Renal cortex interstitium (tissue), 11 donors: ENCODE measurements at regions not wholly inside any gene's neighbourhood (a gene's known extent, or its start where the extent isn't known, plus 50 kb on each side); places are given as distances from the start of the nearest gene placed in this dataset.
"Not testable (repeated sequence)": the region's sequence is repeated elsewhere in the genome, so short reads cannot be mapped to it uniquely, and the experiment has no call there.

ENCODE experiments used
- DNase-seq, 11 donors: peaks; one replicate each; pipeline ENCODE4 v3.0.0-alpha.2; 2013; ENCODE audit warnings: low read depth in 9 of 11, low spot score in 4 of 11; ENCODE audit errors: extremely low read depth in 1 of 11

DNA sequence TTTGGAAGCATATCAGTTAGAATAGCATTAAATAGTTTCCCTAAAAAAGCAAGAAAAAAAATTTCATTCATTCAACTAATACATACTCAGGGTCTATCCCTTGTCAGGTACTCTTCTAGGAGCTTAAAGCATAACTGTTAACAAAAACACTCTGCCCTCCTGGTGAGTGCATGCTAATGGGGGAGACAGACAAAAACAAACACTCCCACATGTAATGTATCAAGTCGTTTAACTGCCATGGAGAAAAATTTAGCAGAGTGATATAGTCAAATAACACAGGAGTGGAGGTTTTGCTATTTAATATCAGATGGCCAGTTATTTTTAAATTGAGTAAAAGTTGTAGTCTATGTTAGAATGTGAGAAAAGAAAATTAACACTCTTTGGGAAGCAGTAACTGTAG lies 254.5 kb upstream of the RARB start:
- DNase-seq: peak in 8 of 11 donors; percentile 24 to 60 (median 45)

DNA sequence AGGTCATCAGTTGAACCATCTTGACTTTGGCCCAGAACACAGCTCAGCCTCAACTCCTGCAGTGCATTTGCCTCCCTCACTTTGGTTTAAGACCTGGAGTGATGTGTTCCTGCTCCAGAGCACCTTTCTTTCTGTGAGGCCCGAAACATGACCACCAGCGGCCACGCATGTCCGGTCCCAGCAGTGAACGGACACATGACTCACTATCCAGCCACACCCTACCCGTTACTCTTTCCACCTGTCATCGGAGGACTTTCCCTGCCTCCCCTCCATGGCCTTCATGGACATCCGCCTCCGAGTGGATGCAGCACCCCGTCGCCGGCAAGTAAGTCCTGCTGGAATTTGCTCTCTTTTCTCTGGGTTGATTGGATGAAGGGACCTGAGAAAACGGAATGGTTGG lies 253.8 kb upstream of the RARB start:
- no peak for DNase-seq

DNA sequence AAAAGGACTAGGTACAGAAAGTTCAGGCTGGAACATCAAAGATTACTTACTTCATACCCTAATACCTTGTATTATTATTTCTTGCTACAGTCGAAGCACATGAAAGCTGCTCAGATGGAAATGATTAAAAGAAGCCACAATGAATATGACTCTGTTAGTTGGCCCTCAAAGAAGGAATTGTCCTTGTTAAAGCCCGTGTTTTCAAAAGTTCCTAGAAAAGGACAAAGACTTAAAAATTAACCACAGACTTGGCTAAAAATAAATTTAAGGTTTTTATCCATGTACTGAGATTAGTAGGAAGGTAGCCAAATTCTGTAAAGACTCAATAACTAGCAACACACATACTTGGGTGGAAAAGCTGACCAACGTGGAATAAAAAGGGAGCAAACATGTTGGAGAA lies 251.0 kb upstream of the RARB start:
- DNase-seq: no peak

DNA sequence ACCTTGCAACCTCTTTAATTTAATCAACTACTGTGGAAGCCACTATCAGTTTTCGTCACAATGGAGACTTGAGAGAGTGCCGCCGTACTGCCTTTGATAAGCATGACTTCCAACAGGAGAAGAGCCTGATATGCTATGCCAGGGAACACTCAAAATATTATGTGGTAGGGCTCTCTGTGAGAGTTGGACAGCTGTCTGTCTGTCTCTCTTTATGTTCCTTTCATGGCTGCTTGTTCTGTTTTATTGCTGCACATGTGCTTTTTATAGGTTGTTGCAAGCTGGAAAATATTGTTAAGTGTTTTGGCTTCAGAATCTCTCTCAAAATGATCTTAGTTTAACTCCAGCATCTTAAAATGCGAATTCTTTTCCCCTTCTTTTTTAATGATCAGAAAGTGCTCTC lies 249.4 kb upstream of the RARB start:
- DNase-seq: no peak

DNA sequence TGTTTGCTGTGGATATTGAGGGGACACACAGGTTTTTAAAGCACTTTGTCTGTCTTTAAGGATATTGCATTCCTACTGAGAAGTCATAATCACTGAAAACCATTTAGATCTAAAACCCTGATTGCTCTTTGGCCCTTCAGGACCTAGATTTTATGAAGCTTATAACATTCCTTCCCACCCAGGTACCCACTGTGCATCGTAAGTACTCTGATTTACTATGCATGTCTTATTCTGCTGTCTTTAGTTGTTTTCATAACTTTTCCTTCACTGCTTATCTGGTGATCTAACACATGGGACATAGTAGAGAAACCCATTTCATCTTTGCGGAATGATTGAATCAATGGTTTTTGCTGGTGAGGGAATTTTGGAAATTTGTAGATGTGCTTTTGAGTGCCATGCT lies 247.0 kb upstream of the RARB start:
- no peak for DNase-seq

DNA sequence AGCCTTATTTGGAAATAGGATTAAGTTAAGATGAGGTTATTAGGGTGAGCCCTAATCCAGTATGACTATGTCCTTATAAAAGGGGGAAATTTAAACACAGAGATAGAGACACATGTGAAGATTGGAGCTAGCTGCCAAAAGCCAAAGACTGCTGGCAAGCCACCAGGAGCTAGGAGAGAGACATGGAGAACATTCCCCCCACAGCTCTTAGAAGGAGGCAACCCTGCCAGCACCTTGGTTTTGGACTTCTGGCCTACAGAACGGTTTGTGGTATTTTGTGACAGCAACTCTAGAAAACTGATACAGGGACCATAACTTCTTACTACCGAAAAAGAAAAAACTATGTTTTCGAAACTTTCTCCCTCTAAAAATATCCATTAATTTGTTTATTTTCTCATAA lies 245.3 kb upstream of the RARB start:
- no peak for DNase-seq

DNA sequence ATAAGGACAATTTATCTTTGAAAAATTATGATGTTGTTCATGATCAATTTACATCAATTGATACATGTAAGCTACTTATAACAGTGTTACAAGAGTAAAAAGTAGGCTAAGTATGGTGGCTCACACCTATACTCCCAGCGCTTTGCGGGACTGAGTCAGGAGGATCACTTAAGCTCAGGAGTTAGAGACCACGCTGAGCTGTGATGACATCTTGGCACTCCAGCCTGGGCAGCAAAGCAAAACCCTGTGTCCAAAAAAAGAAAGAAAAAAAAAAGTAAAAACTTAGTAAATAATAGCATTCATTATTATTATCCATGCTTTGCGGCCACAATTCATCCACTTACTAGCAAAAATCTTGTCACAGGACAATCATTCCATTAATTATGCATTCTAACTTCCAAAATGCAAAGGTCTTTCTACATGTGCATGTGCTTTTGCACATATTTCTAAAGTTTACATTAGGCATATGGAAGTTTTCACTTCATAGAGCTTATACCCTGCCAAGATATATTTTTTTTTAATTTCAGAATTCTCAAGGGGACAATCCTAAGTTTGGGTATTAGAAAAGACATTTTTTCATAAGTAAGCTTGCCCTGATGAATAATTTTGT lies 243.3 kb upstream of the RARB start:
- DNase-seq: no peak

DNA sequence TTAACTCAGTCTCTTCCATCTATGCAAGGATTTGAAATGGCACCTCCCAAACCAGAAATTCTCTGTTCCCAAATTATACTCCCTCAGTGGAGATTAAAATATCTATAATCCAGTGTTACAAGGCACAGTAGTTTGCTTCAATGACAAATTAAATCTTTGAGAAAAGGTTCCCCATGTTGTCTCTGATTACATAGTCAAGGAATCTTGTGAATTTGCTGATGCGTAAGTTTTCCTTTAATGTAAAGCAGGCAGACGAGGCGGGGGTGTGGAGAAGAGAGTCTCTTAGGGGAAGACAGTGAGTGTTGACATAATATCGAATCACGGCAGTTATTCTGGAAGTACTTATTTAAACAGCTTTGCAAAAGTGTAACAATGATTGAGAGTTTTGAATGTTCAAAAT lies 236.4 kb upstream of the RARB start:
- DNase-seq: peak in 1 of 11 donors; percentile 11

DNA sequence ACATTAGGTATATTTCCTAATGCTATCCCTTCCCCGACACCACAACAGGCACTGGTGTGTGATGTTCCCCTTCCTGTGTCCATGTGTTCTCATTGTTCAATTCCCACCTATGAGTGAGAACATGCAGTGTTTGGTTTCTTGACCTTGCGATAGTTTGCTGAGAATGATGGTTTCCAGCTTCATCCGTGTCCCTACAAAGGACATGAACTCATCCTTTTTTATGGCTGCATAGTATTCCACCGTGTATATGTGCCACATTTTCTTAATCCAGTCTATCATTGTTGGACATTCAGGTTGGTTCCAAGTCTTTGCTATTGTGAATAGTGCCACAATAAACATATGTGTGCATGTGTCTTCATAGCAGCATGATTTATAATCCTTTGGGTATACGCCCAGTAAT lies 228.5 kb upstream of the RARB start:
- DNase-seq: not testable (repeated sequence)

DNA sequence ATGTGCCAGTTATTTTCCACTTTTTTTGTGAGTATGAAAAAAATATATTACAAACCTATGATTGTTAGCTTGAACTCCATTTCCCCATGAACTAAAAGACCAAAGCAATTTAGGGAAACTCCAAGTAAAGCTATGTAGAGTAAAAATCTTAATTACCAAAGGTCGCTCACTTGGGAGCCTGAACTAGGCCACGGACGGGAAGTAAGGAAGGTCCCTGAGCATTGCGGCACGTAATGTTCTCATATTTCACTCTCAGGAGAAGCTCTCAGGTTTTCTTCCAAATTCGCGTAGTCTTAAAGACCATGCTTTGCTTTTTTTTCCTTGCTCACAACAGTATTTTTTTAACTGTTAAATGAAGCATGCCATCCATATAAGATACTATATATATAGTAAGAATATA lies 215.3 kb upstream of the RARB start:
- no peak for DNase-seq

DNA sequence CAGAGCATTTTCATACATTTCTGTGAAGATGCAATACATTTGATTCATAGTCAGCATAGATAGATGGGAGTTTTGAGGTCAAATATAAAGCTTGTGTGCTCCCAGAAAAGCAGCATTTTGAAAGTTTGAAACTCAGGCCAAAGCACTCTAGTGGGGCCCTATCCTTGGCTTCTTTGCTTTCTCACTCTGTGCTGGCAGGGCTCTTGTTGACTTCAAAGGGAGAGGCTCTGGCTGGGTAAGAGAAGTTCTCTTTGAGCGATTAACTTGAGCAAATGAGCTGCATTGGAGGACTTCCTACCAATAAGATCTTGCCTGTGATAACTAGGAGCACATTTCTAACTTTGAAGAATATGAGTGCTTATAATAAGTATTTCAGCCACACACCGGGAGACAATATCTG lies 214.0 kb upstream of the RARB start:
- DNase-seq: no peak

DNA sequence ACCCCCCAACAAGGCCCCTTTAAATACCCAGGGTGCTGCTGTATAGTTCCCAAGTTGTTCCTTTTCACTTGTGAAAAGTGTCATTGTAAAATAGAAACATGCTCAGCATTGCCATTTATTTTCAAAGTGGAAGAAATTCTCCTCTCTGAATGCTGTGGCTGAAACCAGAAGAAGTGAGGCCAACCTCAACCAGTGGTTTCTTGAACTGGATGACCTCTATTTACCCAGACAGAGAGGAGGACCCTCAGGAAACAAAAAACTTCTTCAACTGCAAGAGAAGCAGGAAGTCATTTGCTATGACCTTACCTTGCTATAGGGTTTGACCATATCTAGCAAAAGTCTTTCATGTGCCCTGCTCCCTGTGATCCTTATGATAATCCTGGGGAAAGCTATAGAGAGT lies 209.7 kb upstream of the RARB start:
- no peak for DNase-seq

DNA sequence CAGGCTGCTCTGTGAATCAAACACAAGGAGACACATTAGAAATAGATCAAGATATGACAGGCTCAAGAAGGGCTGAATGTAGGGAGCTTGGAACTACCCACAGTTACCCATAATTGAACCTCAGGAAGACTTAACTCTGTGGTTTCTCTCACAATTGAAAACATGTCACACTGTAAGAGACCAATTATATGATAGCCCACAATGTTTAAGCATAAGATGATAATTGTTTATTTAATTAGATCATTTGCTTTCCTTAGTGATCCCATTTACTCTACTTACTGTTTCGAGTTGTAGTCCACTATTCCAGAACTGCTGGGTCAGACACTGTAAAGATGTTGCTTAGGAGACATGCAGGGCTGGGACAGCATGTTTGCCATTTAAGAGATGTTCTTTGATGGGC lies 201.3 kb upstream of the RARB start:
- no peak for DNase-seq

DNA sequence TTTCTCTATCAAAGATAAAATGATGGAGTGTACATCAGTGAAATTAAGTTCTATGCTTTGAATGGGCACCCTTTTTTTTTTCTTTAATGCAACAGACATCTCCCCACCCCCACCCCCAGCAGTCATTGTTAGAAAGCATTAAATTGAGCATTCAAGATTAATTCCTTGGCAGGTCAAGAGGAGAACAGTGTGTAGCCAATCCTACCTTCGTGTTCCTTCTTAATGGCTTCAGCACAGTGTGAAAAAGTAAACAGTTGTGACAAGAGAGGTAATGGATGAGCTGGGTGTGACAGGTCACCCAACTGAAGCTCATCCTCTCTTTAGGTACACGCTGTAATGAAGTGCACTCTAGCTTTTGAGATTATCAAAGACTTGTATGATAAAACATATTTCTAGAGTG lies 198.5 kb upstream of the RARB start:
- DNase-seq: peak in 7 of 11 donors; percentile 4 to 34 (median 14)

DNA sequence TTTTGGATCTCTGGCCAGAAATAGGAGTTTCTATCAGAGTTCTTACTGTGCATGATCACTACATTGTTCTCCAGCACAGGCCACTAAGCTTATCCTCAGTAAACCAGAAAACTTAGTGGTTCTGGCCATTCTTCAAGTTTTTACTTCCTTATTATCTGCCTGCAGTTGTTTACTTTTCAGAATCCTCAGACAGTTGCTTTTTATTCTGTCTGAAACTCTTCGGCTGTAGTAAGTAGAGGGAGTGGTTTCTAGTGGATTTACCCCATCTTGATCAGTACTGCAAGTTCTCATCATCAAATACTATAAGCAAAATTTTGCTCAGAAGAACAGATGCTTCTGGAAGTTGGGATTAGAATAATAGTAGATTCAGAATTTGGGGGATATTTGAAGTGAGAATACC lies 193.0 kb upstream of the RARB start:
- DNase-seq: no peak

DNA sequence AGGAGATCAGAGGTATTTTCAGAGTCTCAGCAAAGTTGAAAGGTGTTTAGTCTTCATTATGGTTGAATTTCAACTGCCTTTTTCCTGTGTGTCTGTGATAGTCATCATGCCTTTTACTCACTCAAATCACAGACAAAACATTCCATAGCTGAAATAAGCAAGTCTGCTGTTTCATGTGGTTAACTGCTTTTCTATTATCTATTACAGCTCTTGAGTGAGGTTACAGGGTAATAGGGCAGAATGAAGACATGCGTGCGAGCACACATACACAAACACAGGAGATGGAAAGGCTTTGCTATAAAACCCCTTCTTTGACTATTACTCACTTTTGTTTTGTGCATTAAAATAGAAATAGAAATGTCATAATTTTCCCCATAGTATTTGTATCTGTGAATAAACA lies 192.6 kb upstream of the RARB start:
- DNase-seq: no peak

DNA sequence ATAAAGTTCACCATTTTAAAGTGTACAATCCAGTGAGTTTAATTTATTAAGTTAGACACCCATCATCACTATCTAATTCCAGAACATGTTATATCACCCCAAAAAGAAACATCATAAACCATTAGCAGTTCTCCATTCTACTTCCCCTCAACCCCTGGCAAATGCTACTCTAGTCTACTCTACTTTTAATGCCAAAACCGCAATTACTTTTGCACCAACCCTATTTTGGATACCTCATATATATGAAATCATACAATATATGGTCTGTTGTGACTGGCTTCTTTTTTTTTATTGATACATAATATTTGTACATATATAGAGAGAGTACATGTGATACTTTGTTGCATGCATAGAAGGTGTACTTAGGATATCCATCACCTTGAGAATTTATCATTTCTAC lies 190.5 kb upstream of the RARB start:
- no peak for DNase-seq

DNA sequence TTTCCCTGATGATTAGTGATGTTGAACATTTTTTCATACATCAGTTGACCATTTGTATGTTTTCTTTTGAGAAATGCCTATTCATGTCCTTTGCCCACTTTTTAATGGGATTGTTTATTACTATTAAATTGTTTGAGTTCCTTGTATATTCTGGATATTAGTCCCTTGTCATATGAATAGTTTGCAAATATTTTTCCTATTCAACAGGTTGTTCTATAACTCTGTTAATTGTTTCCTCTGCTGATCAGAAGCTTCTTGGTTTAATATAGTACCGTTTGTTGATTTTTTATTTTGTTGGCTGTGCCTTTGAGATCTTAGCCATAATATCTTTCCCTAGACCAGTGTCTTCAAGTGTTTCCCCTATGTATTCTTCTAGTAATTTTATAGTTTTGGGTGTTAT lies 189.0 kb upstream of the RARB start:
- no peak for DNase-seq

DNA sequence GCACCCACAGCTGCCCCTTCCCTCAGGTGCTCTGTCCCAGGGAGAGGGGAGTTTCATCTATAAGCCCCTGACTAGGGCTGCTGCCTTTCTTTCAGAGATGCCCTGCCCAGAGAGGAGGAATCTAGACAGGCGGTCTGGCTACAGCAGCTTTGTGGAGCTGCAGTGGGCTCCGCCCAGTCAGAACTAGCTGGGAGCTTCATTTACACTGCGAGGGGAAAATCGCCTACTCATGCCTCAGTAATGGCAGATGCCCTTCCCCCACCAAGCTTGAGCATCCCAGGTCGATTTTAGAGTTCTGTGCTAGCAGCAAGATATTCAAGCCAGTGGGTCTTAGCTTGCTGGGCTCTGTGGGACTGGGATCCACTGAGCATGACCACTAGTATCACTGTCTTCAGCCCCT lies 181.2 kb upstream of the RARB start:
- no peak for DNase-seq

DNA sequence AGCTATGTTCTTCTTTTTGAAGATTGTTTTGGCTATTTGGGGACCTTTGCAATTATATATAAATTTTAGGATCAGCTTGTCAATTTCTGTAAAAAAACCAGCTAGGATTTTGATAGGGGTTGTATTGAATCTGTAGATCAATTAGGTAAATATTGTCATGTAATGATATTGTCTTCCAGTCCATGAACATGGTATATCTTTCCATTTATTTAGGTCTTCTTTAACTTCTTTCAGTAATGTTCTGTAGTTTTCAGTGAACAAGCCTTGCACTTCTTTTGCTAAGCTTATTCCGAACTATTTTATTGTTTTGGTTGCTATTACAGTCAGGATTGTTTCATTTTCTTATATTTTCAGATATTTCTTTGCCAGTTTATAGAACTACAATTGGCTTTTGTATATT lies 175.8 kb upstream of the RARB start:
- DNase-seq: no peak

DNA sequence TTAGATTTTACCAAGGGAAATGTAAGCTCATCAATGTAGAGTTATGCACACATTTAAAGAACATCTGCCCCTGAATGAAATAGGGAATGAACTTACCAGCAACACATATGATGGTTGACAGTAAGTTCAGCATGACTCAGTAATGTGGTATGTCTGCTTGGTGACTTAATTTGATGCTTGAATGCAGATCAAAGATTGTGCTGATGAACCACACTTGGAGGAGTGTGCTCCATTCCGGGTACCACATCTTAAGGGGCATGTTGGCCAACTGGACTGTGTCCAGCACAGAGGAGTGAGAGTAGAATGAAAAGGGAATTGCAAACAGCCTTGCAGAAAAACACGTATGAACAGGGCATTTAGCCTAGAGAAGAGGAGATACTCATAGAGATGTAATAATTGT lies 171.0 kb upstream of the RARB start:
- DNase-seq: no peak

DNA sequence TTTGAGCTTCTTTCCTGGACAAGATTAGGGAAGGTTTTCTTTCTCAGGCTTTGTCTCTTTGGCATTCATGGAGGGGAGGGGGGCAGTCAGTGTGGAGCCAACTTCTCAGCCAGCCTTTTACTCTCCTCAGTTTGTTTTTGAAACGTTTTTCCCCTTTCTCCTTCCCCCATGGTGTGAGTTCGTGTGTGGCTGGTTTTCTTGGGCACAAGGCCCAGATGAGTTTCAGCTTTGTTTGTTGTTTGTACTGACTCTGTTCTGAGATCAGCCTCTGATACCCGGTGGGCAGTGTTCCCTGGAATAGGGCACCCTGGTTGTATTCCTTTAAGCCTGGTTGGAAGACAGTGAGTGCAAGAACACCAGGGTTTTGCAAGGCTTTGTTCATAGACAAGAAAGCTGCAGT lies 168.2 kb upstream of the RARB start:
- DNase-seq: no peak
